Right cardiac atrium (tissue), 5 donors: ENCODE measurements at regions not wholly inside any gene's neighbourhood (a gene's known extent, or its start where the extent isn't known, plus 50 kb on each side); places are given as distances from the start of the nearest gene placed in this dataset.

Source experiments
- ATAC-seq, 2 donors: fragments of 200-7000 bp; cut with Tn5 transposase; one replicate each; pipeline versions ENCODE4 v1.8.0 to v1.9.1; 2020; ENCODE audit warnings: moderate library complexity in 2 of 2, mild to moderate bottlenecking in 1 of 2
- DNase-seq, 3 donors: peaks; one replicate each; pipeline ENCODE4 v3.0.0-alpha.2; 2020
- H3K27ac ChIP-seq: one replicate; pipeline ENCODE4 v1.5.1; 2013; ENCODE audit warnings: mild to moderate bottlenecking, low read length, control low read depth, moderate library complexity
- H3K27me3 ChIP-seq: one replicate; pipeline ENCODE4 v1.6.1; 2013; ENCODE audit not compliant: control insufficient read depth, insufficient read depth
- H3K4me1 ChIP-seq: one replicate; pipeline ENCODE4 v1.6.1; 2013; ENCODE audit warnings: low read length; ENCODE audit not compliant: control insufficient read depth, insufficient read depth
- H3K4me3 ChIP-seq: one replicate; pipeline ENCODE4 v1.5.1; 2013; ENCODE audit warnings: low read length, control low read depth
- H3K9me3 ChIP-seq: one replicate; pipeline ENCODE4 v1.6.1; 2013; ENCODE audit warnings: low read length; ENCODE audit not compliant: control insufficient read depth
- WGBS: extraction: QIAGEN DNeasy Blood & Tissue Kit; methylation state at CpG from one replicate; pipeline ENCODE4 v1.1.7; 2013; 5-methylcytosine and 5-hydroxymethylcytosine counted together
- intact Hi-C, 4 donors: fragments of 100-400 bp; cut with DNase I; formaldehyde crosslinking; loops; one replicate each; pipeline versions ENCODE4 v1.11.0 to v1.14.0; 2022 to 2023
- donor health status: healthy with polysubstance abuse.
- donor health status: DM: no; HTN: yes; CAD: no.
- donor health status: DM: no; HTN: no; CAD: no.
- donor health status: DM: no; HTN: yes; CAD: no; lungs with severe emphysema.
- donor health status: DM: yes; HTN: yes; CAD: no.

GRCh38 chr1:182192966-182193365, 131.5 kb upstream of the ZNF648 start:
- intact Hi-C loops: loop anchor here in 1 of 4 donors (10.0 kb wide), 1 partner anchor 48 kb away; no protein-coding TSS in a partner anchor
- Histone ChIP-seq H3K27me3 (no peaks in the 10 kb centered on the region), H3K4me3 (no peak overlapping the region), H3K27ac (no peak overlapping the region), H3K9me3 (no peaks in the 10 kb centered on the region), H3K4me1 (peaks cover 8% of the 10 kb centered on the region)
- DNase-seq (no peak), ATAC-seq (no peak)
- 94% methylated on average over 4 of the region's 4 CpGs for WGBS

DNA sequence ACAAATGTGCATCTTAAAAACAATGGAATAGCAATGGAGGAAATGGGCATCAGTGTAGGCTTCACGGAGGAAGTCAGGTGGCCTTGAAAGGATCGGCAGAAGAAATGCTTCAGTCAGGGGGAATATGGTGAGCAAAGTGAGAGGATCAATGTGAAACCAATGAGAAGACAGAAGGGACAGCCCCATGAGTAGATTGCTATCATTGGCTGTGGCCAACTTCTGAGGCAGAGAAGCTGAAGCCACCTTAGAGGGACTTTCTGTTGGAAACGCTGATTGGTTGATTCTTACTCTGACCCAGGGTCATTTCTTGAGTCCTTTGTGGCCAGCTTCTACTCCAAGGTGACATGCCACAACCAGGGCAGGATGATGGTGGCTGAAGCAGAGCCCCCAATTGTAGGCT, 130.7 kb upstream of the ZNF648 start:
- 84% methylated on average over 3 of the region's 3 CpGs for WGBS
- no peak overlapping the region for H3K27ac ChIP-seq

DNA sequence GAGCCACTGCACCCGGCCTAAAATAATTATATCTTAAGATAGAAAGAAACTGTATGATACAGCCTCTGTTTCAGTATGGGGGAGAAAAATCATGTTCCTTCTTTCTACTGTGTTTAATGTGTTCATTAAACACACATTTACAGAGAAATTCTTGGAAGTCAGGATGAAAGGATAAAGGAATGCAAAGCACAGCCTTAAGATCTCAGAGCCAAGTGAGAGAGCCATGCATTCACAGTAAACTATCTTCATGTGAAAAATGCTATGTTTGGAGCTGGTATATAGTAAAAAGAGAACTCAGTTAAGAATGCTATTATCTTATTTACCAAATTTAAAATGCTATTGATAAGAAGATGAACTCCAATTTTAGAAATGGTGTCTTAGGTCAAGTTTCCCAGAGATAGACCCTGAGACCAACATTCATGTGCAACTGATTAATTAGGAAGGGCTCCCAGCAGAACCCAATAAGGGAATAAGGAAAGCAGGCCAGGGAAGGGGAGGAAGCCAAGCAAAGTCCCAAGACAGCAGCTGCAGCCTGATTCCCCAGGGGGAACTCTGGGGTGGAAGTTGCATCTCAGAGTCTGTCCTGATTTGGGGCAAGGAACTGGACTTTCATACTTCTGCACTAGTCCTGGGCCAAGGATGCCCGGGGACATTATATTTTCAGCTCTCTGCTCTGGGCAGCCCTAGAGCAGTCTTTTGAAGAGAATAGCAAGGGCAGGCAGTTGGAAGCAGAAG, 130.0 kb upstream of the ZNF648 start:
- Histone ChIP-seq H3K4me1 (peaks cover 3% of the 10 kb centered on the region), H3K4me3 (no peak overlapping the region), H3K27ac (no peak overlapping the region), H3K9me3 (no peaks in the 10 kb centered on the region), H3K27me3 (no peaks in the 10 kb centered on the region)
- DNase-seq (peak in 1 of 3 donors; percentile 48), ATAC-seq (no peak)
- intact Hi-C loops: loop anchor here in 1 of 4 donors (10.0 kb wide), 1 partner anchor 47 kb away; no protein-coding TSS in a partner anchor
- 80% methylated on average over 2 of the region's 2 CpGs for WGBS

More for the DNA sequence above, 130.7 kb upstream of the ZNF648 start:
- DNase-seq (no peak), ATAC-seq (no peak)
- intact Hi-C loops: loop anchor here in 1 of 4 donors (10.0 kb wide), 1 partner anchor 47 kb away; no protein-coding TSS in a partner anchor
- H3K9me3 ChIP-seq: no peaks in the 10 kb centered on the region
- H3K4me3 ChIP-seq: no peak overlapping the region
- no peaks in the 10 kb centered on the region for H3K27me3 ChIP-seq
- peaks cover 5% of the 10 kb centered on the region for H3K4me1 ChIP-seq

DNA sequence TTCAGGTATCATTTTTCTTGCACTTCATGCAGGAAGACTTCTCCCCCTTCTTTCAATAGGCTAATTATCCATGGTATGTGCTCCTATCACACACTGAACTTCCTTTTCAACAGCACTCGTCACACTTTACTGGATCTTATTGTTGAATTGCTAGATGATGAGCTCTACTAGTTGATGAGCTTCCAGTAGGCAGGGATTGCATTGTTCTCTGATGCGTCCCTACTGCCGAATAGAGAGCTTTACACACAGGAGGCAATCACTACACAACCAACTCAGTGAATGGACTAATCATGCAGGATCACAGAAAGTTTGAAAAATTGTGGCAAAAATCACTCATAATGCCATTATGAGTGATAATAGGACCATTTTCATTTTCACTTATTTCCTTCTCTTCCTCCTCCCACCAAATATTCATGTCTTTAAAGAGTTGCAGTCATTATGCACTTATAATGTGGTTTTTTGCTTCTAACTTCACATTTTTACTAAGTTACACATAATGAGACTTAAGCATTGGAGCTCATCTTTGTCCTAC, 128.1 kb upstream of the ZNF648 start:
- H3K4me1 ChIP-seq: peaks cover 3% of the 10 kb centered on the region
- no peak overlapping the region for H3K27ac ChIP-seq
- WGBS: 31% methylated on average over 3 of the region's 3 CpGs
- no peak for ATAC-seq
- intact Hi-C loops: loop anchor here in 1 of 4 donors (10.0 kb wide), 1 partner anchor 45 kb away; no protein-coding TSS in a partner anchor
- no peak overlapping the region for H3K4me3 ChIP-seq
- DNase-seq: no peak
- no peaks in the 10 kb centered on the region for H3K9me3 ChIP-seq
- no peaks in the 10 kb centered on the region for H3K27me3 ChIP-seq

DNA sequence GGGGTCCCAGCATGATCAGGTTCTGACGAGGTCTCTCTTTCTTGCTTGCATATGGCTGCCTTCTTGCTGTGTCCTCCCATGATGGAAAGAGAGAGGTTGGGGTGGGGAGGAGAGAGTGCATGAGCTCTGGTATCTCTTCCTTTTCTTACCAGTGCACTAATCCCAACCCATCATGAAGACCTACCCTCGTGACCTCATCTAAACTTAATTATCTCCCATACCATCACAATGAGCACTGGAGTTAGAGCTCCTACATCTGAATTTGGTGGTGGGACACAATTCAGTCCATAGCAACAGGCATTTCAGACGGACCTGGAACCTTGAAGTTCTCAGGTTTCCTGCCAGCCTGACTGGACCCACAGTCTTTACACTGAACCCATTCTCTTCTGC, 125.2 kb upstream of the ZNF648 start:
- intact Hi-C loops: no loop called here
- Histone ChIP-seq H3K4me1 (no peaks in the 10 kb centered on the region), H3K4me3 (no peak overlapping the region), H3K27ac (no peak overlapping the region), H3K9me3 (no peaks in the 10 kb centered on the region), H3K27me3 (no peaks in the 10 kb centered on the region)
- DNase-seq (no peak), ATAC-seq (no peak)
- 70% methylated on average over 3 of the region's 3 CpGs for WGBS

- 89% methylated on average over 2 of the region's 2 CpGs for WGBS
- H3K27me3 ChIP-seq: no peaks in the 10 kb centered on the region
- no peak for ATAC-seq
- no peak overlapping the region for H3K4me3 ChIP-seq
- no peaks in the 10 kb centered on the region for H3K9me3 ChIP-seq
- no peaks in the 10 kb centered on the region for H3K4me1 ChIP-seq
- H3K27ac ChIP-seq: no peak overlapping the region
- no peak for DNase-seq
- intact Hi-C loops: no loop called here
Measured at GRCh38 chr1:182185842-182186756, 124.6 kb upstream of the ZNF648 start.

GRCh38 chr1:182185136-182185535, 123.6 kb upstream of the ZNF648 start:
- Histone ChIP-seq H3K9me3 (no peaks in the 10 kb centered on the region), H3K4me1 (no peaks in the 10 kb centered on the region), H3K27ac (no peak overlapping the region), H3K27me3 (no peaks in the 10 kb centered on the region), H3K4me3 (no peak overlapping the region)
- DNase-seq (no peak), ATAC-seq (no peak)
- 81% methylated on average over 2 of the region's 2 CpGs for WGBS
- intact Hi-C loops: no loop called here

DNA sequence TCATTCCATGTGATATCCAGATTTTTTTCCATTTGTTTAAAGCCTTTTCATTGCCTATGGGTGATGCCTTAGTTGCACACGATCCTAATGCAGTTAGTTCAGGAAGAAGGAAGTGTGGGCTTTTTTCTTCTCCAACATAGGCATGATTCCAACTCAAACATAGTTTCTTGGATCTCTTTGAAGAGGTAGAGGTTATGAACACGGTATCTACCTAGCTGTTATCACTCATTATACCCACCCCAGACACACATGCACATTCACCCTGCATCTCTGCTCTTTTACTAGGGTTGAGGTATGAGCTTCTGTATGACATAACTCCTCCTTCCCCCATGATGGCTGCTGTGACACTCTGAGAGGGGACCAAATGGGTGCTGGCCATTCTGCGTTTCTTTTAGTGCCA, 122.1 kb upstream of the ZNF648 start:
- Histone ChIP-seq H3K27ac (no peak overlapping the region), H3K4me1 (no peaks in the 10 kb centered on the region), H3K27me3 (no peaks in the 10 kb centered on the region), H3K4me3 (no peak overlapping the region), H3K9me3 (no peaks in the 10 kb centered on the region)
- 61% methylated on average over 3 of the region's 3 CpGs for WGBS
- ATAC-seq (no peak), DNase-seq (no peak)
- intact Hi-C loops: no loop called here

- Histone ChIP-seq H3K4me1 (no peaks in the 10 kb centered on the region), H3K27me3 (no peaks in the 10 kb centered on the region), H3K4me3 (no peak overlapping the region), H3K9me3 (no peaks in the 10 kb centered on the region), H3K27ac (no peak overlapping the region)
- DNase-seq (no peak), ATAC-seq (no peak)
- intact Hi-C loops: no loop called here
Measured at GRCh38 chr1:182182311-182182710, 120.8 kb upstream of the ZNF648 start.

- Histone ChIP-seq H3K4me1 (no peaks in the 10 kb centered on the region), H3K9me3 (no peaks in the 10 kb centered on the region), H3K27me3 (no peaks in the 10 kb centered on the region), H3K27ac (no peak overlapping the region), H3K4me3 (no peak overlapping the region)
- intact Hi-C loops: no loop called here
- 66% methylated on average over 3 of the region's 3 CpGs for WGBS
- ATAC-seq (no peak), DNase-seq (no peak)
Measured at GRCh38 chr1:182181167-182181572, 119.7 kb upstream of the ZNF648 start.

DNA sequence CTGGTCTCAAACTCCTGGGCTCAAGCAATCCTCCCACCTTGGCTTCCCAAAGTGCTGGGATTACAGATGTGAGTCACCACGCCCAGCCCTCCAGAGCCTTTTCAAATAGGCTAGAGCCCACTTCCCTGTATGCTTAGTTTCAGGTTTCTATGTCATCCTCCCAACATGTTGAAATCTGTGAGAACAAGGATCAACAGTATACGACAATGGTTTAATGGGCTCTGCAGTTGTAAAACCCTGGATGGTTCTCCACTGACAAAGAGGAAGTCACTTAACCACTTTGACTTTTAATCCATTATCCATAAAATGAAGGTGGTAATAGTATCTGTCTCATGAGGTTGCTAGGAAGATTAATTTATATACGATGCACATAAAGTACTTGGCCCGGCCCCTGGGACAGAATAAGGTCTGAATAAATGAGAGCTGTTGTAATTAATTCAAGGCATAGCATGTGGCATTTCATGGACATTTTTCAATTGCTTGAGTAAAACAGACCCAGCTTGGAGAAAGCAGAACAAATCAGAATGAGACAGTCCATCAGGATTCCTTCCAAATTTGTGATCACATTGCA, 113.9 kb upstream of the ZNF648 start:
- intact Hi-C loops: no loop called here
- Histone ChIP-seq H3K27ac (no peak overlapping the region), H3K4me3 (no peak overlapping the region), H3K4me1 (peaks cover 6% of the 10 kb centered on the region), H3K9me3 (no peaks in the 10 kb centered on the region), H3K27me3 (no peaks in the 10 kb centered on the region)
- 79% methylated on average over 4 of the region's 4 CpGs for WGBS
- DNase-seq: no peak
- peak in 1 of 2 donors; percentile 51 for ATAC-seq
